ENCODE measurements at regions not wholly inside any gene's neighbourhood (a gene's known extent, or its start where the extent isn't known, plus 50 kb on each side); places are given as distances from the start of the nearest gene placed in this dataset.

- TF ChIP-seq CTCF (conservative IDR thresholded peaks at IDR 0.05; ENCODE audit: low read length) = no peak
- TF ChIP-seq EZH2phosphoT487 (IDR thresholded peaks at IDR 0.05; ENCODE audit: borderline replicate concordance) = no peak
Observed at GRCh38 chr3:107988460-107989175, 102.2 kb downstream of the CD47 start.
